SK-N-MC (cell line): ENCODE measurements at regions not wholly inside any gene's neighbourhood (a gene's known extent, or its start where the extent isn't known, plus 50 kb on each side); places are given as distances from the start of the nearest gene placed in this dataset.

Source experiments
- DNase-seq: peaks from one replicate; pipeline ENCODE4 v3.0.0-alpha.2; 2011; ENCODE audit warnings: low read depth, low spot score
- H3K27ac ChIP-seq: fragments of 200-600 bp; sonication (generic); 2 replicates; pipeline ENCODE4 v1.5.1; 2016; ENCODE audit warnings: mixed run types
- H3K36me3 ChIP-seq: fragments of 200-600 bp; sonication (generic); 2 replicates; pipeline ENCODE4 v1.6.1; 2017; ENCODE audit warnings: antibody characterized with exemption, low read length, mixed read lengths; ENCODE audit not compliant: insufficient read depth
- H3K4me3 ChIP-seq: fragments of 200-600 bp; sonication (generic); 2 replicates; pipeline ENCODE4 v1.5.1; 2016
- H3K9ac ChIP-seq: fragments of 200-600 bp; sonication (generic); 2 replicates; pipeline ENCODE4 v1.8.0; 2017; ENCODE audit warnings: mixed run types, mixed read lengths; ENCODE audit not compliant: insufficient read length
- H3K9me3 ChIP-seq: fragments of 200-600 bp; sonication (generic); 2 replicates; pipeline ENCODE4 v1.6.1; 2017; ENCODE audit warnings: low read depth, mild to moderate bottlenecking, antibody characterized with exemption, low read length, moderate library complexity, mixed read lengths
- EZH2 ChIP-seq: fragments of 200-600 bp; sonication (generic); IDR thresholded peaks from one replicate; pipeline ENCODE4 v1.6.1; 2017; ENCODE audit warnings: antibody characterized with exemption
- FOXP2 ChIP-seq: optimal IDR thresholded peaks from 2 replicates; pipeline ENCODE3; 2011; ENCODE audit warnings: mild to moderate bottlenecking, moderate library complexity; ENCODE audit not compliant: insufficient read depth; ENCODE audit errors: extremely low read length, control extremely low read depth
- POLR2AphosphoS5 ChIP-seq: IDR thresholded peaks from 2 replicates; pipeline ENCODE4 v1.6.1; 2012; ENCODE audit warnings: mild to moderate bottlenecking, low read depth, low read length, borderline replicate concordance

- Histone ChIP-seq H3K36me3 (no peaks in the 10 kb centered on the region), H3K9ac (no peak overlapping the region), H3K9me3 (no peaks in the 10 kb centered on the region), H3K4me3 (no peak overlapping the region), H3K27ac (no peak overlapping the region)
- TF ChIP-seq FOXP2 (no peak), POLR2AphosphoS5 (no peak), EZH2 (no peak)
- no peak for DNase-seq
These were observed 489.3 kb upstream of the CDH2 start for GRCh38 chr18:28666216-28666615.

- Histone ChIP-seq H3K9me3 (no peaks in the 10 kb centered on the region), H3K27ac (no peak overlapping the region), H3K9ac (no peak overlapping the region), H3K4me3 (no peak overlapping the region), H3K36me3 (no peaks in the 10 kb centered on the region)
- TF ChIP-seq POLR2AphosphoS5, result no peak
- no peak for TF ChIP-seq FOXP2
- TF ChIP-seq EZH2, result no peak
- DNase-seq, result no peak
These were observed 481.0 kb upstream of the CDH2 start for GRCh38 chr18:28657961-28658360.

GRCh38 chr18:28652654-28653053, 475.7 kb upstream of the CDH2 start:
- no peak for DNase-seq
- Histone ChIP-seq H3K9ac (no peak overlapping the region), H3K36me3 (no peaks in the 10 kb centered on the region), H3K9me3 (no peaks in the 10 kb centered on the region), H3K27ac (no peak overlapping the region), H3K4me3 (no peak overlapping the region)
- no peak for TF ChIP-seq EZH2
- TF ChIP-seq FOXP2, result no peak
- TF ChIP-seq POLR2AphosphoS5, result no peak

DNA sequence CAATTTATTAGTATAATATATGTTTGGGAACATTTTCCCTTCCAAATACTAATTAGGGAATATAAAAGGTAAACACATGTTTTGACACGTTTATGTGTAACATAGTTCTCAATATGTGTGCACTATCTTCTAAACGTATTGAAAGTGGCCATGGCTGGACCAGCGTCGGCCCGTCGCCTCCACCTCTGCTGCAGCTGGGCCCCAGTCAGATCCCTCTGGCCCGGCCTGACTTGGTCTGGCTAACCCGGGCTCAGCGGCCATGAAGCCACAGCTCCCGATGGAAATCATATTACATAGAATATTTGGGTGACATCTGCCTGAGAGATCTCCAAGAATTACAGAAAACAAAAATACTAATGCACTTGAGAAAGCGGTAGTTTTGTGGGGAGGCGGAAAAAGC, 474.4 kb upstream of the CDH2 start:
- DNase-seq, result no peak
- Histone ChIP-seq H3K4me3 (no peak overlapping the region), H3K9me3 (no peaks in the 10 kb centered on the region), H3K36me3 (no peaks in the 10 kb centered on the region), H3K27ac (no peak overlapping the region), H3K9ac (no peak overlapping the region)
- TF ChIP-seq EZH2 (no peak), POLR2AphosphoS5 (no peak), FOXP2 (no peak)

- Histone ChIP-seq H3K9ac (no peak overlapping the region), H3K36me3 (no peaks in the 10 kb centered on the region), H3K4me3 (no peak overlapping the region), H3K27ac (no peak overlapping the region), H3K9me3 (no peaks in the 10 kb centered on the region)
- TF ChIP-seq EZH2 (no peak), FOXP2 (no peak), POLR2AphosphoS5 (no peak)
- DNase-seq, result no peak
These were observed 473.9 kb upstream of the CDH2 start for GRCh38 chr18:28650860-28651259.

- Histone ChIP-seq H3K27ac (no peak overlapping the region), H3K9me3 (no peaks in the 10 kb centered on the region), H3K36me3 (no peaks in the 10 kb centered on the region), H3K9ac (no peak overlapping the region), H3K4me3 (no peak overlapping the region)
- DNase-seq, result no peak
- TF ChIP-seq EZH2 (no peak), FOXP2 (no peak), POLR2AphosphoS5 (no peak)
These were observed 471.0 kb upstream of the CDH2 start for GRCh38 chr18:28647961-28648360.

DNA sequence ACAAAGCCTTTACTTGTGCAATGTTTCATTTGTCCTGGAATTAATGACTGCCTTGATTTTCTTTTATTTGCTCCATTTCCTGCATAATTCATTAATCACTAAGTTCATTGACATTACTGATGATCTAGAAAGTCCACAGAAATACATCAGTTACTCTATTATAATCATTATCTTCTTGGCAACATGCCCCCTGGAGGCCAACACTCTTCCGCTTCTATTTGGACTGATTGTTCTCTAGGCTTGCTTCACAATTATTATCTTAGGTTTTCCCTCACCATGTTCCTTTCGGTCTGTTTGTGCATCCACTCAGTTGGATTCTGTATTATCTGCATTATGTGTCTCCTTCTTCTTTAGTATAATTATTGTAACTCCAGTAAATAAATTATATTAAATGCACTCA, 461.0 kb upstream of the CDH2 start:
- Histone ChIP-seq H3K36me3 (no peaks in the 10 kb centered on the region), H3K9ac (no peak overlapping the region), H3K27ac (no peak overlapping the region), H3K9me3 (no peaks in the 10 kb centered on the region), H3K4me3 (no peak overlapping the region)
- TF ChIP-seq EZH2, result no peak
- TF ChIP-seq FOXP2, result no peak
- no peak for TF ChIP-seq POLR2AphosphoS5
- DNase-seq, result no peak

GRCh38 chr18:28635530-28635929, 458.6 kb upstream of the CDH2 start:
- DNase-seq, result no peak
- H3K9ac ChIP-seq, result no peak overlapping the region
- no peak for TF ChIP-seq POLR2AphosphoS5
- no peak for TF ChIP-seq FOXP2
- TF ChIP-seq EZH2, result no peak
- no peaks in the 10 kb centered on the region for H3K9me3 ChIP-seq
- no peaks in the 10 kb centered on the region for H3K36me3 ChIP-seq
- no peak overlapping the region for H3K27ac ChIP-seq
- no peak overlapping the region for H3K4me3 ChIP-seq

- Histone ChIP-seq H3K36me3 (no peaks in the 10 kb centered on the region), H3K27ac (no peak overlapping the region), H3K4me3 (no peak overlapping the region), H3K9me3 (no peaks in the 10 kb centered on the region), H3K9ac (no peak overlapping the region)
- no peak for DNase-seq
- no peak for TF ChIP-seq POLR2AphosphoS5
- no peak for TF ChIP-seq EZH2
- no peak for TF ChIP-seq FOXP2
These were observed 449.8 kb upstream of the CDH2 start for GRCh38 chr18:28626756-28627155.
